ENCODE measurements at regions not wholly inside any gene's neighbourhood (a gene's known extent, or its start where the extent isn't known, plus 50 kb on each side); places are given as distances from the start of the nearest gene placed in this dataset.
"Not testable (repeated sequence)": the region's sequence is repeated elsewhere in the genome, so short reads cannot be mapped to it uniquely, and the experiment has no call there.

- no peak for DNase-seq
- H3K36me3 Mint-ChIP-seq (ENCODE audit: insufficient read depth), result no peaks in the 10 kb centered on the region
- peaks cover 17% of the 10 kb centered on the region for H3K9me3 Mint-ChIP-seq
- H3K27me3 Mint-ChIP-seq (ENCODE audit: low read depth), result no peaks in the 10 kb centered on the region
- no peak overlapping the region for H3K4me3 Mint-ChIP-seq
- no peak for ATAC-seq
- H3K4me1 Mint-ChIP-seq (ENCODE audit: low read depth), result no peaks in the 10 kb centered on the region
These were observed 1397.0 kb upstream of the C9orf72 start for GRCh38 chr9:28970241-28970654.

GRCh38 chr9:28971881-28972280 lies 1398.6 kb upstream of the C9orf72 start:
- H3K4me3 Mint-ChIP-seq, result no peak overlapping the region
- DNase-seq (no peak), ATAC-seq (no peak)
- no peaks in the 10 kb centered on the region for H3K27me3 Mint-ChIP-seq (ENCODE audit: low read depth)
- H3K4me1 Mint-ChIP-seq (ENCODE audit: low read depth), result no peaks in the 10 kb centered on the region
- peaks cover 17% of the 10 kb centered on the region for H3K9me3 Mint-ChIP-seq
- H3K36me3 Mint-ChIP-seq (ENCODE audit: insufficient read depth), result no peaks in the 10 kb centered on the region

- no peaks in the 10 kb centered on the region for H3K36me3 Mint-ChIP-seq (ENCODE audit: insufficient read depth)
These were observed 1403.0 kb upstream of the C9orf72 start for GRCh38 chr9:28976250-28976649.

GRCh38 chr9:28976684-28977083 lies 1403.4 kb upstream of the C9orf72 start:
- no peak for DNase-seq
- H3K27me3 Mint-ChIP-seq (ENCODE audit: low read depth), result no peaks in the 10 kb centered on the region
- no peaks in the 10 kb centered on the region for H3K4me1 Mint-ChIP-seq (ENCODE audit: low read depth)
- H3K36me3 Mint-ChIP-seq (ENCODE audit: insufficient read depth), result no peaks in the 10 kb centered on the region
- ATAC-seq, result no peak
- no peak overlapping the region for H3K4me3 Mint-ChIP-seq
- H3K9me3 Mint-ChIP-seq, result peaks cover 7% of the 10 kb centered on the region

More at GRCh38 chr9:28976250-28976649, 1403.0 kb upstream of the C9orf72 start:
- no peak for ATAC-seq
- DNase-seq, result no peak
- Mint-ChIP-seq H3K4me1 (ENCODE audit: low read depth) (no peaks in the 10 kb centered on the region), H3K4me3 (no peak overlapping the region), H3K9me3 (peaks cover 7% of the 10 kb centered on the region), H3K27me3 (ENCODE audit: low read depth) (no peaks in the 10 kb centered on the region)

GRCh38 chr9:28981129-28981528 lies 1407.8 kb upstream of the C9orf72 start:
- H3K36me3 Mint-ChIP-seq (ENCODE audit: insufficient read depth), result no peaks in the 10 kb centered on the region

GRCh38 chr9:28981711-28982110 lies 1408.4 kb upstream of the C9orf72 start:
- ATAC-seq, result no peak
- Mint-ChIP-seq H3K36me3 (ENCODE audit: insufficient read depth) (no peaks in the 10 kb centered on the region), H3K27me3 (ENCODE audit: low read depth) (no peaks in the 10 kb centered on the region), H3K9me3 (no peaks in the 10 kb centered on the region), H3K4me3 (no peak overlapping the region), H3K4me1 (ENCODE audit: low read depth) (no peaks in the 10 kb centered on the region)
- DNase-seq, result no peak

More at GRCh38 chr9:28981129-28981528, 1407.8 kb upstream of the C9orf72 start:
- no peak for ATAC-seq
- Mint-ChIP-seq H3K4me1 (ENCODE audit: low read depth) (no peaks in the 10 kb centered on the region), H3K27me3 (ENCODE audit: low read depth) (no peaks in the 10 kb centered on the region), H3K9me3 (no peaks in the 10 kb centered on the region), H3K4me3 (no peak overlapping the region)
- DNase-seq, result no peak

GRCh38 chr9:28984016-28984415 lies 1410.7 kb upstream of the C9orf72 start:
- no peaks in the 10 kb centered on the region for H3K4me1 Mint-ChIP-seq (ENCODE audit: low read depth)
- no peaks in the 10 kb centered on the region for H3K27me3 Mint-ChIP-seq (ENCODE audit: low read depth)
- DNase-seq (no peak), ATAC-seq (no peak)
- H3K9me3 Mint-ChIP-seq, result no peaks in the 10 kb centered on the region
- no peaks in the 10 kb centered on the region for H3K36me3 Mint-ChIP-seq (ENCODE audit: insufficient read depth)
- H3K4me3 Mint-ChIP-seq, result no peak overlapping the region

GRCh38 chr9:28990009-28990408 lies 1416.7 kb upstream of the C9orf72 start:
- not testable (repeated sequence) for H3K4me3 Mint-ChIP-seq; DNase-seq; H3K27me3 Mint-ChIP-seq (ENCODE audit: low read depth); H3K4me1 Mint-ChIP-seq (ENCODE audit: low read depth); H3K9me3 Mint-ChIP-seq; ATAC-seq; H3K36me3 Mint-ChIP-seq (ENCODE audit: insufficient read depth)

GRCh38 chr9:28999057-28999456 lies 1425.8 kb upstream of the C9orf72 start:
- Mint-ChIP-seq H3K27me3 (ENCODE audit: low read depth) (no peaks in the 10 kb centered on the region), H3K4me3 (no peak overlapping the region), H3K9me3 (peaks cover 6% of the 10 kb centered on the region), H3K36me3 (ENCODE audit: insufficient read depth) (no peaks in the 10 kb centered on the region), H3K4me1 (ENCODE audit: low read depth) (no peaks in the 10 kb centered on the region)
- DNase-seq (no peak), ATAC-seq (no peak)

- H3K36me3 Mint-ChIP-seq (ENCODE audit: insufficient read depth), result no peaks in the 10 kb centered on the region
- no peaks in the 10 kb centered on the region for H3K27me3 Mint-ChIP-seq (ENCODE audit: low read depth)
- ATAC-seq (no peak), DNase-seq (no peak)
- no peak overlapping the region for H3K4me3 Mint-ChIP-seq
- no peaks in the 10 kb centered on the region for H3K4me1 Mint-ChIP-seq (ENCODE audit: low read depth)
- H3K9me3 Mint-ChIP-seq, result peaks cover 6% of the 10 kb centered on the region
These were observed 1426.5 kb upstream of the C9orf72 start for GRCh38 chr9:28999806-29000205.

- Mint-ChIP-seq H3K27me3 (ENCODE audit: low read depth) (no peaks in the 10 kb centered on the region), H3K36me3 (ENCODE audit: insufficient read depth) (no peaks in the 10 kb centered on the region), H3K4me1 (ENCODE audit: low read depth) (no peaks in the 10 kb centered on the region), H3K4me3 (no peak overlapping the region), H3K9me3 (peaks cover 6% of the 10 kb centered on the region)
- DNase-seq, result no peak
- ATAC-seq, result no peak
These were observed 1427.7 kb upstream of the C9orf72 start for GRCh38 chr9:29001006-29001405.

- peaks cover 3% of the 10 kb centered on the region for H3K9me3 Mint-ChIP-seq
These were observed 1431.7 kb upstream of the C9orf72 start for GRCh38 chr9:29004988-29005387.

GRCh38 chr9:29006628-29007027 lies 1433.3 kb upstream of the C9orf72 start:
- Mint-ChIP-seq H3K4me1 (ENCODE audit: low read depth) (no peaks in the 10 kb centered on the region), H3K36me3 (ENCODE audit: insufficient read depth) (no peaks in the 10 kb centered on the region), H3K27me3 (ENCODE audit: low read depth) (no peaks in the 10 kb centered on the region), H3K4me3 (no peak overlapping the region), H3K9me3 (peaks cover 3% of the 10 kb centered on the region)
- no peak for DNase-seq
- no peak for ATAC-seq

More at GRCh38 chr9:29004988-29005387, 1431.7 kb upstream of the C9orf72 start:
- no peaks in the 10 kb centered on the region for H3K36me3 Mint-ChIP-seq (ENCODE audit: insufficient read depth)
- no peaks in the 10 kb centered on the region for H3K4me1 Mint-ChIP-seq (ENCODE audit: low read depth)
- DNase-seq, result no peak
- no peak for ATAC-seq
- no peak overlapping the region for H3K4me3 Mint-ChIP-seq
- H3K27me3 Mint-ChIP-seq (ENCODE audit: low read depth), result no peaks in the 10 kb centered on the region

- Mint-ChIP-seq H3K9me3 (no peaks in the 10 kb centered on the region), H3K4me3 (no peak overlapping the region), H3K4me1 (ENCODE audit: low read depth) (no peaks in the 10 kb centered on the region), H3K36me3 (ENCODE audit: insufficient read depth) (no peaks in the 10 kb centered on the region), H3K27me3 (ENCODE audit: low read depth) (no peaks in the 10 kb centered on the region)
- no peak for ATAC-seq
- DNase-seq, result no peak
These were observed 1439.6 kb upstream of the C9orf72 start for GRCh38 chr9:29012911-29013310.

- H3K36me3 Mint-ChIP-seq (ENCODE audit: insufficient read depth), result no peaks in the 10 kb centered on the region
- DNase-seq (no peak), ATAC-seq (no peak)
- H3K4me3 Mint-ChIP-seq, result no peak overlapping the region
- H3K4me1 Mint-ChIP-seq (ENCODE audit: low read depth), result no peaks in the 10 kb centered on the region
- H3K9me3 Mint-ChIP-seq, result peaks cover 4% of the 10 kb centered on the region
- no peaks in the 10 kb centered on the region for H3K27me3 Mint-ChIP-seq (ENCODE audit: low read depth)
These were observed 1448.4 kb upstream of the C9orf72 start for GRCh38 chr9:29021632-29022031.

GRCh38 chr9:29038332-29038731 lies 1465.1 kb upstream of the C9orf72 start:
- Mint-ChIP-seq H3K4me3 (no peak overlapping the region), H3K4me1 (ENCODE audit: low read depth) (no peaks in the 10 kb centered on the region), H3K9me3 (no peaks in the 10 kb centered on the region), H3K36me3 (ENCODE audit: insufficient read depth) (no peaks in the 10 kb centered on the region), H3K27me3 (ENCODE audit: low read depth) (no peaks in the 10 kb centered on the region)
- DNase-seq (no peak), ATAC-seq (no peak)

Data from activated T-cell treated with anti-CD3 and anti-CD28 coated beads, Interleukin-2, amount 50 U/mL, for 4 hours (primary cell).